Endothelial cell of umbilical vein (primary cell): ENCODE measurements at regions not wholly inside any gene's neighbourhood (a gene's known extent, or its start where the extent isn't known, plus 50 kb on each side); places are given as distances from the start of the nearest gene placed in this dataset.

Experiments
- BruUV-seq: library from RNA; stranded (reverse); fragments of 400-500 nt; replicated peaks from 2 replicates; lab custom pipeline; 2021; lab: Mats Ljungman, UMichigan
- CTCF ChIA-PET: fragments of 300-600, 350-600 bp; sonication (Branson Sonifier 250); formaldehyde crosslinking; loops from one replicate; lab custom pipeline; 2021; ENCODE audit warnings: antibody characterized with exemption, inconsistent platforms; lab: Charles Lee
- POLR2A ChIA-PET: fragments of 300-600, 350-600 bp; sonication (Branson Sonifier 250); formaldehyde crosslinking; loops from one replicate; lab custom pipeline; 2021; ENCODE audit warnings: antibody characterized with exemption, inconsistent platforms; lab: Charles Lee
- DNase-seq: peaks from one replicate; pipeline ENCODE4 v3.0.0-alpha.2; 2011; ENCODE audit warnings: low read depth, low spot score
- FAIRE-seq: peaks from 2 replicates; lab custom pipeline; 2011; peaks lifted over from hg19 to GRCh38; lab: Jason Lieb, UNC
- H2AFZ ChIP-seq: 2 replicates; pipeline ENCODE4 v1.6.0; 2012; ENCODE audit warnings: low read depth, low read length, control low read depth, inconsistent platforms
- H3K27ac ChIP-seq: 2 replicates; pipeline ENCODE4 v1.5.1; 2011; ENCODE audit warnings: low read depth, mild to moderate bottlenecking, control low read depth, low read length, moderate library complexity; ENCODE audit not compliant: insufficient read depth
- H3K27me3 ChIP-seq, 2 experiments: 2 replicates each; pipeline versions ENCODE4 v1.6.0 to v1.6.1; 2011; ENCODE audit warnings: low read length in 2 of 2, mixed read lengths in 1 of 2; ENCODE audit not compliant: control insufficient read depth in 2 of 2, insufficient read depth in 2 of 2
- H3K36me3 ChIP-seq, 2 experiments: 2 replicates in 1 of 2; 3 replicates in 1 of 2; pipeline ENCODE4 v1.5.1; 2011; ENCODE audit warnings: low read length in 2 of 2, mild to moderate bottlenecking in 1 of 2, moderate library complexity in 1 of 2; ENCODE audit not compliant: control insufficient read depth in 2 of 2, insufficient read depth in 2 of 2; ENCODE audit errors: extremely low read depth in 1 of 2
- H3K4me1 ChIP-seq: 3 replicates; pipeline ENCODE4 v1.5.1; 2011; ENCODE audit warnings: mild to moderate bottlenecking, low read length; ENCODE audit not compliant: control insufficient read depth, insufficient read depth; ENCODE audit errors: extremely low read depth
- H3K4me2 ChIP-seq: 2 replicates; pipeline ENCODE4 v1.6.1; 2011; ENCODE audit warnings: low read length, control low read depth, mixed read lengths; ENCODE audit not compliant: insufficient read depth
- H3K4me3 ChIP-seq, 3 experiments: fragments of 200-600 bp in 1 of 3; sonication (generic), shearing (Covaris generic) in 1 of 3; replicated peaks in 1 of 3; 2 replicates each; pipeline ENCODE4 v1.5.1; 2011 to 2016; ENCODE audit warnings: control low read depth in 3 of 3, low read length in 3 of 3, mild to moderate bottlenecking in 2 of 3, inconsistent platforms in 1 of 3, low read depth in 1 of 3, moderate library complexity in 1 of 3; ENCODE audit not compliant: insufficient read depth in 1 of 3
- H3K79me2 ChIP-seq: 2 replicates; pipeline ENCODE4 v1.6.0; 2012; ENCODE audit warnings: low read length, inconsistent platforms; ENCODE audit not compliant: control insufficient read depth, insufficient read depth
- H3K9ac ChIP-seq: replicated peaks from 2 replicates; pipeline ENCODE3; 2011; ENCODE audit warnings: low read length, control low read depth; ENCODE audit not compliant: insufficient read depth; ENCODE audit errors: extremely low read depth
- H3K9me1 ChIP-seq: replicated peaks from 3 replicates; pipeline ENCODE4 v1.6.0; 2011; ENCODE audit warnings: mild to moderate bottlenecking, low read length; ENCODE audit not compliant: control insufficient read depth, insufficient read depth; ENCODE audit errors: extremely low read depth
- H3K9me3 ChIP-seq: replicated peaks from 2 replicates; pipeline ENCODE4 v1.5.1; 2012; ENCODE audit warnings: low read length, inconsistent platforms; ENCODE audit not compliant: control insufficient read depth, insufficient read depth
- H4K20me1 ChIP-seq: replicated peaks from 2 replicates; pipeline ENCODE3; 2011; ENCODE audit warnings: mild to moderate bottlenecking, low read length; ENCODE audit not compliant: control insufficient read depth, insufficient read depth; ENCODE audit errors: extremely low read depth
- GATA2 ChIP-seq: IDR thresholded peaks from 2 replicates; pipeline ENCODE4 v1.7.0; 2011; ENCODE audit warnings: low read depth, mild to moderate bottlenecking, moderate library complexity, mixed read lengths, low read length; ENCODE audit not compliant: insufficient read length, insufficient read depth
- JUN ChIP-seq: IDR thresholded peaks from 2 replicates; pipeline ENCODE4 v1.6.1; 2011; ENCODE audit warnings: borderline replicate concordance, low read depth; ENCODE audit not compliant: insufficient read length, insufficient read depth
- MYC ChIP-seq: IDR thresholded peaks from one replicate; pipeline ENCODE4 v1.6.1; 2011; ENCODE audit warnings: mild to moderate bottlenecking, low read depth, low read length
- POLR2A ChIP-seq: IDR thresholded peaks from 2 replicates; pipeline ENCODE4 v1.6.1; 2012; ENCODE audit warnings: low read depth, mild to moderate bottlenecking, control low read depth, low read length
- POLR2AphosphoS5 ChIP-seq: IDR thresholded peaks from 2 replicates; pipeline ENCODE4 v1.6.1; 2012; ENCODE audit warnings: low read depth, mild to moderate bottlenecking, control low read depth, low read length, moderate library complexity; ENCODE audit not compliant: insufficient read depth
- dilution Hi-C: fragments of 300-500 bp; cut with MboI; formaldehyde crosslinking; loops from one replicate; pipeline ENCODE4 v1.15.0; 2019; ENCODE audit warnings: low sequenced_read_pairs; ENCODE audit not compliant: extremely low pct_ligation_motif_present
- intact Hi-C: fragments of 100-400 bp; cut with micrococcal nuclease; formaldehyde crosslinking; loops from one replicate; pipeline ENCODE4 v1.10.0; 2022
- TF ChIP-seq, protein P1 (sequence below): IDR thresholded peaks from 2 replicates; pipeline ENCODE4 v1.6.1; 2011; ENCODE audit not compliant: insufficient read depth, insufficient read length
- TF ChIP-seq, protein P2 (sequence below), 2 donors: IDR thresholded peaks; 1 replicate in 1 of 2; 2 replicates in 1 of 2; pipeline ENCODE4 v1.5.1; 2011; ENCODE audit warnings: low read length in 2 of 2, mild to moderate bottlenecking in 2 of 2, moderate library complexity in 2 of 2, control low read depth in 1 of 2, inconsistent platforms in 1 of 2, low read depth in 1 of 2; ENCODE audit not compliant: insufficient read depth in 1 of 2; ENCODE audit errors: extremely low read depth in 1 of 2

DNA sequence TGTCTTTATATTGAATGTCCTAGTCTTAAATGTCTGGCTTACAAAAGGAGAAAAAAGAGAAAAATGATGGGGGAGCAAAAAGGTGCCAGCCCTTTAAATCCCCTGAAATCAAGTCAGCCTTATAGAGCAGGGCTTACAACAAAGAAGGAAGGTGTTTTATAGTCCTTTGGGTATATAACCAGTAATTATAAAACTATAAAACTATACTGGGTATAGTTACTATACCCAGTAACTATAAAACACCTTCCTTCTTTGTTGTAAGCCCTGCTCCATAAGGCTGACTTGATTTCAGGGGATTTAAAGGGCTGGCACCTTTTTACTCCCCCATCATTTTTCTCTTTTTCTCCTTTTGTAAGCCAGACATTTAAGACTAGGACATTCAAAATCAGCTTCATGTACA is 598.0 kb upstream of the SEMA6D start:
- no peaks in the 10 kb centered on the region for H3K9me3 ChIP-seq
- intact Hi-C loops, result no loop called here
- no TSS peak for BruUV-seq

More for the DNA sequence above, 598.0 kb upstream of the SEMA6D start:
- Histone ChIP-seq H4K20me1 (no peaks in the 10 kb centered on the region), H3K27ac (no peak overlapping the region), H3K4me2 (no peak overlapping the region), H2AFZ (no peak overlapping the region), H3K4me3 (no peak overlapping the region), H3K36me3 (no peaks in the 10 kb centered on the region), H3K9ac (no peak overlapping the region), H3K4me1 (no peaks in the 10 kb centered on the region), H3K9me1 (no peaks in the 10 kb centered on the region), H3K79me2 (no peaks in the 10 kb centered on the region), H3K27me3 (no peaks in the 10 kb centered on the region)
- ChIA-PET POLR2A (interaction anchor here (0.9 kb wide), 1 partner anchor 20 kb away, joined by 3 read pairs; no protein-coding TSS in a partner anchor), CTCF (no interaction called here)
- dilution Hi-C loops, result no loop called here
- FAIRE-seq (no peak), DNase-seq (no peak)
- TF ChIP-seq, protein P1, sequence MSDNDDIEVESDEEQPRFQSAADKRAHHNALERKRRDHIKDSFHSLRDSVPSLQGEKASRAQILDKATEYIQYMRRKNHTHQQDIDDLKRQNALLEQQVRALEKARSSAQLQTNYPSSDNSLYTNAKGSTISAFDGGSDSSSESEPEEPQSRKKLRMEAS, result no peak
- no peak for TF ChIP-seq GATA2
- no peak for TF ChIP-seq JUN
- TF ChIP-seq POLR2AphosphoS5, result no peak
- no peak for TF ChIP-seq POLR2A
- no peak for TF ChIP-seq MYC
- TF ChIP-seq, protein P2, sequence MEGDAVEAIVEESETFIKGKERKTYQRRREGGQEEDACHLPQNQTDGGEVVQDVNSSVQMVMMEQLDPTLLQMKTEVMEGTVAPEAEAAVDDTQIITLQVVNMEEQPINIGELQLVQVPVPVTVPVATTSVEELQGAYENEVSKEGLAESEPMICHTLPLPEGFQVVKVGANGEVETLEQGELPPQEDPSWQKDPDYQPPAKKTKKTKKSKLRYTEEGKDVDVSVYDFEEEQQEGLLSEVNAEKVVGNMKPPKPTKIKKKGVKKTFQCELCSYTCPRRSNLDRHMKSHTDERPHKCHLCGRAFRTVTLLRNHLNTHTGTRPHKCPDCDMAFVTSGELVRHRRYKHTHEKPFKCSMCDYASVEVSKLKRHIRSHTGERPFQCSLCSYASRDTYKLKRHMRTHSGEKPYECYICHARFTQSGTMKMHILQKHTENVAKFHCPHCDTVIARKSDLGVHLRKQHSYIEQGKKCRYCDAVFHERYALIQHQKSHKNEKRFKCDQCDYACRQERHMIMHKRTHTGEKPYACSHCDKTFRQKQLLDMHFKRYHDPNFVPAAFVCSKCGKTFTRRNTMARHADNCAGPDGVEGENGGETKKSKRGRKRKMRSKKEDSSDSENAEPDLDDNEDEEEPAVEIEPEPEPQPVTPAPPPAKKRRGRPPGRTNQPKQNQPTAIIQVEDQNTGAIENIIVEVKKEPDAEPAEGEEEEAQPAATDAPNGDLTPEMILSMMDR (IDR thresholded peaks at IDR 0.05; ENCODE audit: extremely low read depth in 1 of 2, insufficient read depth in 1 of 2, low read depth in 1 of 2, low read length in 2 of 2), result no peak
